Activated CD4-positive, alpha-beta T cell treated with anti-CD3 and anti-CD28 coated beads, Interleukin-2, Interleukin-6, amounts not matched to agents 100 ng/mL and 50 ng/mL, durations not matched to agents 16 hours and 8 hours (primary cell): ENCODE measurements at regions not wholly inside any gene's neighbourhood (a gene's known extent, or its start where the extent isn't known, plus 50 kb on each side); places are given as distances from the start of the nearest gene placed in this dataset.

ENCODE experiments used
- DNase-seq: peaks from one replicate; pipeline ENCODE4 v3.0.0-alpha.2; 2020

- DNase-seq = no peak
These were observed 1041.8 kb downstream of the VRK1 start for GRCh38 chr14:97838986-97839385.

GRCh38 chr14:97840159-97840558, 1043.0 kb downstream of the VRK1 start:
- no peak for DNase-seq

DNA sequence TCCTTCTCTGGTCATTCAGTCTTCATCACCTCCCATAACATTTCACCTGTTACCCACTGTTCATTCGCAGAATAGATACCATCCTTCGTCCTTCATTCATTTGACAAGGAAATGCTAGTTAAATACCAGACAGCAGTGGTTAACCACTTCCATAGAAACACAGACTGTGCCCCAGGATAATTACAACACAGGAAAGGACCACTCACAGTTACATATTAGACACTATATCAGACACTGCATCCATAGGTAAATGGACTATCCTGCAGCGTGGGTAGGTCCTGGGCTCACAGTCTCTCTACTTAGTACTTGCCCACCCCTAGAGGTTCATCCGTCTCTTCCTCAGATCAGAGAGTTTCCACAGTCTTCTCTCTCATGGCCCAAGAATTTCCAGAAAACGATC, 1044.6 kb downstream of the VRK1 start:
- no peak for DNase-seq

- DNase-seq = no peak
These were observed 1045.9 kb downstream of the VRK1 start for GRCh38 chr14:97843066-97843465.

GRCh38 chr14:97844042-97844441, 1046.9 kb downstream of the VRK1 start:
- DNase-seq = no peak

- no peak for DNase-seq
These were observed 1049.0 kb downstream of the VRK1 start for GRCh38 chr14:97846156-97846555.

GRCh38 chr14:97848317-97848980, 1051.3 kb downstream of the VRK1 start:
- DNase-seq = no peak

- DNase-seq = no peak
These were observed 1053.3 kb downstream of the VRK1 start for GRCh38 chr14:97850466-97850865.

DNA sequence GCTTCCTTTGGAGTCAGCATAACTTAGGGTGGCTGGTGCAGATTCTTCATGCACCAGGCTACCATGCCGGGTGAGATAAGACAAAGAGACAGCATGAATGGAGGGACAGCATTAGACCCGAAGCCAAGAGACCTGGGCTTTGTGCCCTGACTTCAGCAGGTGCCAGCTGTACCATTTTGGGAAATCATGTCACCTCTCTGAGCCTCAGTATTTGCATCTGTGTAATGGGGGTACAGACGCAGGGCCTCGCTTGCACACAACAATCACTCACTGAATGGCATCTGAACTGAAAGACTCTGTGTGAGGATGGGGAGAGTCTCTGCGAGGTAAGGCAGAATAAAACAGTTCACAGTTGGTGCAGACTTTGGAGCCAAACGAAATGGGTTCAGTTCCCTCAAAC, 1053.7 kb downstream of the VRK1 start:
- DNase-seq = no peak

- DNase-seq = no peak
These were observed 1054.3 kb downstream of the VRK1 start for GRCh38 chr14:97851428-97851995.

DNA sequence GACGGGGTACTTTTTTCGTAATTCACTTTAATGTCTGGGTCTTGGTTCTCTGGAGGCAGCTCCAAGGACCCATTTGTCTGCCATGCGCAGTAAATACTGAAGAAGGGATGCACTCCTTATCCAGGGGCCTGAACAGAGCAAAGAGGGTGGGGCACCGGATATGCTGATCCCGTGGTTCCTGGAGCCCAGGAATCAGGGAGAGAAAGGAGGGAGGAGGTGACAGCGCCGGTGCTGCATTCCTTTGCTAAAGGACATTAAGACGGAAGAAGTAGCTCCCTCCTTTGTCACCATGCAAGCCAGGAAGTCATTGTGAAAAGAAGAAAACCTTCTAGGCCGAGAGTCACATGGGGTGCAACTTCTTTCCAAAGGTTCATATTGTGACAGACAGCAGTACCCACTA, 1057.7 kb downstream of the VRK1 start:
- DNase-seq = no peak

DNA sequence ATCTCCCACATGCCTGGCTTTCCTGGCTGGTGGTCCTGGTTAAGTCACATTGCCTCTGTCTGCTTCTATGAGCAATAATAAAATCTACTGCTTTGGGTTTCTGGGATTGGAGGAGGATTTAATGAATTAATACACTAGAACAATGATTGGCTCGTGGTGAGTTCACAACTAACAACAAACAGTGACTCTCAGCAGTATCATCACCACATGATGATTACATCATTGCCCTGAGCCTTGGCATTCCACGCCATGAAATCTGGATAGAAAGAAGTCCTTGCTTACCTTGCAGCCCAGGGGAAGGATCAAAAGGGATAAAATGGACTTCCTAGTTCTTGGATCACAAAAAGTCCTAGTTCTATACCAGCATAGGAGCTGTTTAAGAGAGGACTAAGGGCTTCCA, 1069.0 kb downstream of the VRK1 start:
- no peak for DNase-seq

DNA sequence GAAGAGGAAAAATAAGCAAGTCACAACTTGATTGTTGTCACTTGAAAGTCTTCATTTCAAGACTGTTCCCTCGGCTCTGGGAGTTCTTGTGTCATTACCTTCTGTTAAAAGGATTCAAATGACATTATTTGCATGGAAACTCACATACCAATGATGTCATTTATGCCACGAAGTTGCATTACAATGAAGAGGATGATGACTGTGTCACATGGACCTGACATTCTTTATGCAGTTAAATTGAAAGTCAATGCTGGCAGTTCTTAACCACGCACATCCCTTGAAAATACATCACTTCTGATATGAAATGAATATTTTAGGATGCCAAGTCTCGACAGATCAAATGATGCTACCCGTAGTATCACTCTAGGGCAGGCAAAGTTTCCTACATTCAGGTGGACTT, 1069.5 kb downstream of the VRK1 start:
- DNase-seq = peak; percentile 1

GRCh38 chr14:97873291-97873690, 1076.1 kb downstream of the VRK1 start:
- no peak for DNase-seq

DNA sequence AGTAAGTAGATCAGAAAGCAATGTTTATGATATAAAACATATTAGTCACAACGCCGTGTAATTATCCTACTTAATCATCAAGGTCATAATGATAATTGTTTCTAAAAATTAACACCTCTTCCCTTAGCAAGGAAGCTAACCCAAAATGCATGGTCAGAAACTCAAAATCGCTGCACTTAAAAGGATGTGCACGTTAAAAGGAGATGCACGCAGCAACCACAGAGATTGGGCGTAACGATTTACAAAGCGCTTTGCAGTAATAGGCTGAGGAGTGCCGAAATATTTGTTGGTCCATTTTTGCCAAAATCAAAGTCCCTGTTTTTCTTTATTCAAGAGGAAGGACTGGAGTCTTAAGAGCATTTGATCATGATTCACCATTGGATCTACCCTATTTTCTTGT, 1077.2 kb downstream of the VRK1 start:
- DNase-seq = no peak

GRCh38 chr14:97878206-97878605, 1081.0 kb downstream of the VRK1 start:
- no peak for DNase-seq

DNA sequence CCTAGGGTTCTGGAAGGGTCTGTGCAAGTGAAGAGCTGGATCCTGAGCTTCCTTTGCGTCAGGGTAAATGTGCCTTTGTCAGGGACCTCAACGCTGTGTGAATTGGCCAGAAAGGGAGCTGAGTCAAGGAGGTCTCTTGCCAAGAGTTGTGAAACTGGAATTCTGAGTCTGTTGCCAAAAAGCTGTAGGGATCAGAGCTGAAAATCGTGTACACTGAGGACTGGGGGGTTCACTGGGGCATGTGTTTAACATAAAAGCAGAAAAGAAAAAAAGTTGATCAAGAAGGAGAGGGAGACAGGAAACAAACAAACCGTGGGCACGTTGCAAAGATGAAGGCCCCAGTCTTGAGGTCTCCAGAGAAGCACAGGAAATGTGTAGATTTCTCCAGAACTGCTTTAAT, 1081.5 kb downstream of the VRK1 start:
- no peak for DNase-seq

GRCh38 chr14:97887690-97888089, 1090.5 kb downstream of the VRK1 start:
- DNase-seq = no peak

DNA sequence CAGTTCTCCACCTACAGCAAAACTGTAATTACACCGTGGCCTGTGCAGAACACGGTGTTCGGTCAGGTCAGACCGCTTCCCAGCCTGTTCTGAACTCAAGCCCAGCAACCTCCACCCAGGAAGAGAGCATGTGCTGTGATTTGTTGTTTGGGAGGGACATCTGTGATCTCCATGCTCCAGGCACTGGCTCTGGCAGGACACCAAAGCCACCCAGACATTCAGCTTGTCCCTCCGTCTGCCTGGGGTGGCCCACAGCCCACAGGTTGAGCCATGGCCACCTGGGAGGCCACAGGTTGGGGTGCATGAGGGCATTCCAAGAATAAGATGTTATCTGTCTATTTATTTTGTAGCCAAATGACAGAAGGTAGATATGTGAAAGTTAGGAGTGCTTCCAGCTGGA, 1091.1 kb downstream of the VRK1 start:
- DNase-seq = no peak

- DNase-seq = no peak
These were observed 1094.3 kb downstream of the VRK1 start for GRCh38 chr14:97891515-97891914.

DNA sequence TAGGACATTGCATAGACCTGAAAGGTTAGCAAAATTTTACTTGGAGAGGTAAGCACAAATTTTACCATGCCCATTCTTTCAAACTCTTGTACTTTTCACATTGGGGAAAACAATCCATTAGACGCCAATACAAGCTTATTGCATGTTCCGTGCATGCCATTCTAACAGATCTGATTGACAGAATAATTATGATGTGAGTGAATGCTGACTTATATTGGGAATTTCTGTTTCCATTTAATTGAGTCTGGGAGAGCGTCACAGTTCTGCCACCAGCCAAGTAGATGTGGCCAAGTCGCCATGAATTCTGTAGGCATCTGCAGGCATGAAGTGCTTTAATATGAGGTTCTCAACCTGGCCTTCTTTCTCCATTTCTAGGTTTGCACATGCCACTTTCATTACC, 1097.4 kb downstream of the VRK1 start:
- no peak for DNase-seq

- DNase-seq = no peak
These were observed 1103.1 kb downstream of the VRK1 start for GRCh38 chr14:97900196-97900854.

DNA sequence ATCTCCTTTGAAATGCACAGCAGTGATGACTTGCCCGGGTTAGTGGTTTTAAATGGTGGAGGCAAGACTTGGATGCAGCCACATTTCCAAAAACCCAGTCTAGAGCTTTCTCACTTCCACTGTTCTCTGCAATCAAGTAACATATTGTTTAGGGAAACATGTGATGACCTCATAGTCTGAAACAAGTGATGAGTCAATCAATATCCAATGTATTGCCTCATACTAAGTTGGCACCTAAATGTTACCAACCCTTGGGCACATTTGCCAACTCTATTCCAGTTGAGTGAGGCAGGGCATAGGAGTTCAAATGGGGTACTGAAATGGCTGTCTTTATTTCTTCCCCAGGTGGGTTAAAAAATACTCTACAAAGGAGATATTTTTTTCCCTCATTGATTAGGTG, 1105.4 kb downstream of the VRK1 start:
- no peak for DNase-seq

- DNase-seq = no peak
These were observed 1106.6 kb downstream of the VRK1 start for GRCh38 chr14:97903821-97904220.

- DNase-seq = no peak
These were observed 1115.0 kb downstream of the VRK1 start for GRCh38 chr14:97912217-97912616.
